Stomach (tissue), 4 donors: ENCODE measurements at regions not wholly inside any gene's neighbourhood (a gene's known extent, or its start where the extent isn't known, plus 50 kb on each side); places are given as distances from the start of the nearest gene placed in this dataset.

ENCODE experiments used
- CTCF ChIP-seq, 7 experiments: fragments of 450-650 bp in 4 of 7; fragments of 200-600 bp in 3 of 7; sonication (generic) in 3 of 7; IDR thresholded peaks; one replicate each; pipeline ENCODE4 v1.5.1; 2016 to 2019; ENCODE audit warnings: antibody characterized with exemption in 7 of 7, control low read depth in 2 of 7, mild to moderate bottlenecking in 1 of 7
- EP300 ChIP-seq: sonication (generic); formaldehyde crosslinking; IDR thresholded peaks from one replicate; pipeline ENCODE4 v1.6.1; 2017; ENCODE audit warnings: antibody characterized with exemption
- POLR2A ChIP-seq, 4 donors: fragments of 450-650 bp; IDR thresholded peaks; one replicate each; pipeline ENCODE4 v1.6.1; 2016; ENCODE audit warnings: antibody characterized with exemption in 4 of 4, control low read depth in 2 of 4, mild to moderate bottlenecking in 1 of 4, moderate library complexity in 1 of 4
- POLR2AphosphoS5 ChIP-seq, 3 donors: sonication (generic); formaldehyde crosslinking; IDR thresholded peaks; one replicate each; pipeline ENCODE4 v1.6.1; 2016; ENCODE audit warnings: antibody characterized with exemption in 3 of 3

DNA sequence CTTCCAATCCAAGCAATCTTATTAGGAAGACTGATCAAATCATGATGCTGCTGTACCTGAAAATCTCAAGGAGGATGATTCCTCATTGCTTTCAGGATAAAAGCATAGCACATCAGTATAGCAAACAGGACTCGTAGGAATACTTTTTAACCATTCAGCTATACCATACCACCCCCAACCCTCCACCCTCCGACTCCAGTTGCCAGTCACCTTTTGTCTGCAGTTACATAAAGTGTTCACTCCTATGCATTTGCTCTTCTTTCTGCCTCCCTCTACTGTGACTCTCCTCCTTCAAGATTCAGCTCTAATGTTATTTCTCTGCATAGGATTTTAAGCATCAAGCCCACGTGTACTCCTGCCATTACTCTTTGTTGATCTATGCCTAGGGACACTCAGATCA lies 124.7 kb upstream of the KCNQ5 start:
- TF ChIP-seq POLR2A (IDR thresholded peaks at IDR 0.05) = no peak
- no peak for TF ChIP-seq EP300
- no peak for TF ChIP-seq CTCF (IDR thresholded peaks at IDR 0.05)
- no peak for TF ChIP-seq POLR2AphosphoS5 (IDR thresholded peaks at IDR 0.05)
